H1 (cell line): ENCODE measurements at regions not wholly inside any gene's neighbourhood (a gene's known extent, or its start where the extent isn't known, plus 50 kb on each side); places are given as distances from the start of the nearest gene placed in this dataset.

Experiments
- CTCF ChIA-PET: fragments of 300-600 bp; sonication (Branson Sonifier 250); formaldehyde crosslinking; loops from one replicate; lab custom pipeline; 2021; ENCODE audit not compliant: partially characterized antibody; lab: Charles Lee
- POLR2A ChIA-PET: fragments of 300-600 bp; sonication (Branson Sonifier 250); formaldehyde crosslinking; loops from one replicate; lab custom pipeline; 2021; ENCODE audit warnings: inconsistent platforms; ENCODE audit not compliant: partially characterized antibody; lab: Charles Lee
- DNase-seq, 2 experiments: peaks; one replicate each; pipeline versions ENCODE4 v3.0.0 to v3.0.0-alpha.2; 2010 to 2022; ENCODE audit warnings: low spot score in 2 of 2, low read depth in 1 of 2, mixed read lengths in 1 of 2
- FAIRE-seq: peaks from 2 replicates; lab custom pipeline; 2011; peaks lifted over from hg19 to GRCh38; lab: Jason Lieb, UNC
- H2AFZ ChIP-seq: 2 replicates; pipeline ENCODE4 v1.8.1; 2012; ENCODE audit warnings: low read length, inconsistent platforms
- H2AK5ac ChIP-seq: 2 replicates; pipeline ENCODE4 v1.6.1; 2013; ENCODE audit warnings: low read depth, low read length
- H2BK120ac ChIP-seq: replicated peaks from 2 replicates; pipeline ENCODE3; 2013; ENCODE audit warnings: low read depth, low read length, inconsistent platforms
- H2BK12ac ChIP-seq: 2 replicates; pipeline ENCODE4 v1.6.1; 2013; ENCODE audit warnings: low read depth, low read length
- H2BK15ac ChIP-seq: 2 replicates; pipeline ENCODE4 v1.6.1; 2013; ENCODE audit warnings: low read length
- H2BK20ac ChIP-seq: 2 replicates; pipeline ENCODE4 v1.6.1; 2013; ENCODE audit warnings: low read length
- H2BK5ac ChIP-seq: 2 replicates; pipeline ENCODE4 v1.6.1; 2013; ENCODE audit warnings: low read depth, low read length
- H3K14ac ChIP-seq: 2 replicates; pipeline ENCODE4 v1.6.1; 2013; ENCODE audit warnings: inconsistent platforms; ENCODE audit not compliant: insufficient read length
- H3K18ac ChIP-seq: 2 replicates; pipeline ENCODE4 v1.6.1; 2013; ENCODE audit warnings: low read length; ENCODE audit errors: extremely low read depth
- H3K23ac ChIP-seq: 2 replicates; pipeline ENCODE4 v1.6.1; 2013; ENCODE audit warnings: inconsistent platforms; ENCODE audit not compliant: insufficient read length
- H3K23me2 ChIP-seq: 2 replicates; pipeline ENCODE4 v1.6.1; 2013; ENCODE audit warnings: low read depth, low read length
- H3K27ac ChIP-seq: 2 replicates; pipeline ENCODE4 v1.6.1; 2011; ENCODE audit warnings: low read depth, low read length, inconsistent platforms
- H3K27me3 ChIP-seq, 4 experiments: replicated peaks in 1 of 4; 1 replicate in 1 of 4; 2 replicates in 3 of 4; pipeline versions ENCODE4 v1.6.1 to v1.8.1; 2011 to 2013; ENCODE audit warnings: low read length in 3 of 4, mild to moderate bottlenecking in 3 of 4, inconsistent platforms in 2 of 4, mixed read lengths in 2 of 4, moderate library complexity in 1 of 4; ENCODE audit not compliant: control insufficient read depth in 3 of 4, insufficient read depth in 3 of 4; ENCODE audit errors: extremely low read depth in 1 of 4
- H3K36me3 ChIP-seq, 4 experiments: 2 replicates each; pipeline versions ENCODE4 v1.6.1 to v1.8.1; 2011 to 2013; ENCODE audit warnings: mild to moderate bottlenecking in 4 of 4, low read length in 3 of 4, moderate library complexity in 2 of 4, control low read depth in 1 of 4, inconsistent platforms in 1 of 4; ENCODE audit not compliant: insufficient read depth in 4 of 4, control insufficient read depth in 2 of 4
- H3K4ac ChIP-seq: replicated peaks from 2 replicates; pipeline ENCODE3; 2013; ENCODE audit warnings: low read length, low read depth, mixed read lengths, inconsistent platforms; ENCODE audit not compliant: insufficient read length
- H3K4me1 ChIP-seq, 4 experiments: replicated peaks in 1 of 4; 1 replicate in 1 of 4; 2 replicates in 3 of 4; pipeline versions ENCODE4 v1.6.1 to v1.8.1; 2011 to 2013; ENCODE audit warnings: low read length in 3 of 4, inconsistent platforms in 2 of 4, mixed read lengths in 1 of 4; ENCODE audit not compliant: insufficient read depth in 4 of 4, control insufficient read depth in 3 of 4
- H3K4me2 ChIP-seq, 2 experiments: 2 replicates each; pipeline versions ENCODE4 v1.6.1 to v1.8.1; 2011 to 2013; ENCODE audit warnings: low read depth in 2 of 2, low read length in 2 of 2, control low read depth in 1 of 2, inconsistent platforms in 1 of 2, mild to moderate bottlenecking in 1 of 2; ENCODE audit not compliant: insufficient read depth in 1 of 2
- H3K4me3 ChIP-seq, 4 experiments: fragments of 200-600, 300-600 bp in 1 of 4; sonication (generic), shearing (Covaris generic), sonication (Bioruptor Twin) in 1 of 4; 2 replicates each; pipeline versions ENCODE4 v1.5.1 to v1.8.1; 2011 to 2016; ENCODE audit warnings: low read length in 4 of 4, low read depth in 3 of 4, control low read depth in 2 of 4, inconsistent platforms in 2 of 4, mild to moderate bottlenecking in 2 of 4, mixed read lengths in 1 of 4, moderate library complexity in 1 of 4; ENCODE audit not compliant: insufficient read depth in 2 of 4; ENCODE audit errors: extremely low read depth in 1 of 4
- H3K56ac ChIP-seq: replicated peaks from 2 replicates; pipeline ENCODE3; 2013; ENCODE audit warnings: low read depth, mild to moderate bottlenecking, mixed read lengths, low read length, inconsistent platforms; ENCODE audit not compliant: insufficient read length
- H3K79me1 ChIP-seq: 2 replicates; pipeline ENCODE4 v1.6.1; 2013; ENCODE audit warnings: low read depth, low read length, control low read depth
- H3K79me2 ChIP-seq, 2 experiments: 2 replicates each; pipeline versions ENCODE4 v1.6.1 to v1.8.1; 2012 to 2013; ENCODE audit warnings: low read length in 2 of 2, mild to moderate bottlenecking in 2 of 2, inconsistent platforms in 1 of 2; ENCODE audit not compliant: insufficient read depth in 2 of 2, control insufficient read depth in 1 of 2
- H3K9ac ChIP-seq, 4 experiments: replicated peaks in 1 of 4; 1 replicate in 1 of 4; 2 replicates in 3 of 4; pipeline versions ENCODE4 v1.6.1 to v1.8.1; 2011 to 2013; ENCODE audit warnings: low read depth in 3 of 4, low read length in 3 of 4, control low read depth in 2 of 4, mild to moderate bottlenecking in 2 of 4, moderate library complexity in 2 of 4, inconsistent platforms in 1 of 4; ENCODE audit errors: extremely low read depth in 1 of 4
- H3K9me3 ChIP-seq, 2 experiments: 2 replicates each; pipeline versions ENCODE4 v1.6.1 to v1.8.1; 2012 to 2013; ENCODE audit warnings: mild to moderate bottlenecking in 2 of 2, moderate library complexity in 2 of 2, control low read depth in 1 of 2, inconsistent platforms in 1 of 2, low read depth in 1 of 2, low read length in 1 of 2, mixed read lengths in 1 of 2; ENCODE audit not compliant: insufficient read depth in 2 of 2
- H4K20me1 ChIP-seq, 2 experiments: replicated peaks in 1 of 2; 2 replicates each; pipeline versions ENCODE3 to v1.8.1; 2011 to 2013; ENCODE audit warnings: inconsistent platforms in 2 of 2, low read length in 2 of 2, mild to moderate bottlenecking in 1 of 2; ENCODE audit not compliant: insufficient read depth in 2 of 2, control insufficient read depth in 1 of 2
- H4K5ac ChIP-seq: 2 replicates; pipeline ENCODE4 v1.6.1; 2013; ENCODE audit warnings: low read length, low read depth, mixed read lengths, inconsistent platforms; ENCODE audit not compliant: insufficient read length
- H4K8ac ChIP-seq: 2 replicates; pipeline ENCODE4 v1.8.0; 2013; ENCODE audit warnings: mild to moderate bottlenecking, moderate library complexity, low read length, inconsistent platforms; ENCODE audit not compliant: insufficient read depth; ENCODE audit errors: extremely low read depth
- H4K91ac ChIP-seq: replicated peaks from 2 replicates; pipeline ENCODE3; 2013; ENCODE audit warnings: low read length, mixed read lengths, inconsistent platforms; ENCODE audit not compliant: insufficient read length
- BRCA1 ChIP-seq: IDR thresholded peaks from 2 replicates; pipeline ENCODE4 v1.6.1; 2012; ENCODE audit warnings: low read depth, low read length, improper control_type of control experiment
- CREB1 ChIP-seq: IDR thresholded peaks from 2 replicates; pipeline ENCODE4 v1.6.1; 2012; ENCODE audit warnings: inconsistent platforms
- CTBP2 ChIP-seq: IDR thresholded peaks from 2 replicates; pipeline ENCODE4 v1.7.0; 2011; ENCODE audit warnings: borderline replicate concordance, mild to moderate bottlenecking, moderate library complexity, mixed read lengths, low read length; ENCODE audit not compliant: insufficient read depth, insufficient read length
- NRF1 ChIP-seq: IDR thresholded peaks from 2 replicates; pipeline ENCODE4 v1.6.1; 2011; ENCODE audit warnings: mild to moderate bottlenecking, low read depth, low read length, improper control_type of control experiment
- SP2 ChIP-seq: IDR thresholded peaks from 2 replicates; pipeline ENCODE4 v1.6.1; 2012; ENCODE audit warnings: mild to moderate bottlenecking, low read length, inconsistent platforms
- WGBS, 2 experiments: shearing (Covaris generic) in 1 of 2; methylation state at CpG; one replicate each; pipeline versions ENCODE4 v1.1.6 to v1.1.7; 2013 to 2015; ENCODE audit warnings: low lambda C conversion rate in 2 of 2, mixed read lengths in 2 of 2, inconsistent platforms in 1 of 2, low coverage in 1 of 2, missing lambda C conversion rate in 1 of 2; ENCODE audit not compliant: insufficient replicate concordance in 2 of 2, insufficient coverage in 1 of 2, insufficient read length in 1 of 2; ENCODE audit errors: extremely low coverage in 1 of 2, missing lambda C conversion rate in 1 of 2; 5-methylcytosine and 5-hydroxymethylcytosine counted together

DNA sequence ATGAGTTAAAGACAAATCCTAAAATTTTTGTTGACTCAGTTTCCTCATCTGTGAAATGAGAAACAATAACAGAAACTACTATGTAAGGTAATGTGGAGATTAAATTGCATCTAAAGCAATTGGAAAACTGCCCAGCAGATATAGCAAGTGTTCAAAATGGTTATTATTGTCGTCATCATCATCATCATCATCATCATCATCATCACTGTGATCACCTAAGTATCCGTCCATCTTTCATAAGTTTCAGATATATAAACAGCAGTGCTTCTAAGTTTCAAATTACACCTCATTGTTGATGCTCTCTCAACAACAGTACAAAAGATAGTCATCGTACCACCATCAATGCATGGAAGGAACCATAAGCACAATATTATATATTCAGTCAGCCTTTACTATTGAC is 379.9 kb downstream of the PDGFC start:
- no peak for DNase-seq

More for the DNA sequence above, 379.9 kb downstream of the PDGFC start:
- ChIA-PET POLR2A (no interaction called here), CTCF (interaction anchor here (1.0 kb wide), 1 partner anchor 16 kb away, joined by 4 read pairs; no protein-coding TSS in a partner anchor)
- H3K23me2 ChIP-seq = no peaks in the 10 kb centered on the region
- 92% methylated on average over 3 of the region's 3 CpGs; no CpG with 5 or more reads in 1 of the 2 experiments for WGBS, 2 experiments
- no peak overlapping the region for H3K9ac ChIP-seq
- no peak overlapping the region for H4K91ac ChIP-seq
- no peak for FAIRE-seq
- H3K27ac ChIP-seq = no peak overlapping the region
- H3K4me1 ChIP-seq = no peaks in the 10 kb centered on the region
- no peak overlapping the region for H2AFZ ChIP-seq
- H4K5ac ChIP-seq = no peak overlapping the region
- H3K56ac ChIP-seq = no peak overlapping the region
- H3K18ac ChIP-seq = no peak overlapping the region
- H3K9me3 ChIP-seq = no peaks in the 10 kb centered on the region
- H3K23ac ChIP-seq = no peak overlapping the region
- H3K79me2 ChIP-seq = no peaks in the 10 kb centered on the region
- no peak overlapping the region for H2BK20ac ChIP-seq
- H3K4me2 ChIP-seq = no peak overlapping the region
- TF ChIP-seq CREB1 (no peak), BRCA1 (no peak), CTBP2 (no peak), SP2 (no peak), NRF1 (no peak)
- H3K79me1 ChIP-seq = no peaks in the 10 kb centered on the region
- no peak overlapping the region for H2AK5ac ChIP-seq
- no peak overlapping the region for H3K14ac ChIP-seq
- no peak overlapping the region for H2BK5ac ChIP-seq
- H3K4ac ChIP-seq = no peak overlapping the region
- no peak overlapping the region for H2BK15ac ChIP-seq
- H3K36me3 ChIP-seq = no peaks in the 10 kb centered on the region
- H4K20me1 ChIP-seq = no peaks in the 10 kb centered on the region
- H2BK12ac ChIP-seq = no peak overlapping the region
- no peak overlapping the region for H3K4me3 ChIP-seq
- H3K27me3 ChIP-seq = no peaks in the 10 kb centered on the region
- H2BK120ac ChIP-seq = no peak overlapping the region
- H4K8ac ChIP-seq = no peak overlapping the region
